HG02642 (cell line): ENCODE measurements at regions not wholly inside any gene's neighbourhood (a gene's known extent, or its start where the extent isn't known, plus 50 kb on each side); places are given as distances from the start of the nearest gene placed in this dataset.

Experiments
- ATAC-seq: cut with Tn5 transposase; IDR thresholded peaks from one replicate; pipeline ENCODE4 v1.9.1; 2021; ENCODE audit warnings: mild to moderate bottlenecking; ENCODE audit not compliant: unreplicated experiment, poor library complexity

GRCh38 chr1:36613721-36614120 is 131.0 kb upstream of the CSF3R start:
- no peak for ATAC-seq

- no peak for ATAC-seq
Observed at GRCh38 chr1:36612881-36613280, 130.2 kb upstream of the CSF3R start.

GRCh38 chr1:36612121-36612520 is 129.4 kb upstream of the CSF3R start:
- ATAC-seq = no peak

DNA sequence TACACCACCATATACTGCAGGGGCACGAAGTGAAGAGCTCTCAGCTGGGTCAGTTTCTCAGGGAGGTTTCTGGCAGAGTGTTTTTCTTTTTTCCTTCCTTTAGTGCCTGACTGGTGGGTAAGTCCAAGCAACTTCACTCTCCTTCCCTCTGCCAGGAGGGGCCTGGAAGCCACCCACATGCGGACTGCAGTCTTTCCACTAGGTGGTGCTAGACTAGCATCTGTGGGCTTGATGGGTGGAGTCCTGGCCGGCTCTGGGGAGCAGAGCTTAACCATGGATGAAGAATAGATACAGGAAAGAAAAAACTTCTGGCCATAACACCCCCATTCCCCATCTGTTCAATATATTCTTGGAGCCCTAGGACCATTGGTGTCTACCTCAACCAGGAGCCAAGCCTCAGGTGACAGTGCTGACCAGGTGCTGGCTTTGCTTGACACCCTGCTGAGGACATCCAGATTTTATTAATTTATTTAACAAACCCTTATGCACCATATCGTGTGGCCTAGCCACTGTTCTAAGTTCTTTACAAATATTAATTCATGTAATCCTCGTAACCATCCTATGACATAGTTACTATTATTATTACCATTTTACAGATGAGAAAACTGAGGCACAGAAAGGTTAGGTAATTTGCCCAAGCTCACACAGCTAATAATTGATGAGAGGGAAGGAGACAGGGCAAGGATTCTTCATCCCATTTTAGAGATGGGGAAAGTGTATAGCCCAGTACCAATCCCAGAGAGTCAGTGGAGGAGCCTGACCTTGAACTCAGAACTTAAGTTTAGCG is 126.7 kb upstream of the CSF3R start:
- no peak for ATAC-seq

DNA sequence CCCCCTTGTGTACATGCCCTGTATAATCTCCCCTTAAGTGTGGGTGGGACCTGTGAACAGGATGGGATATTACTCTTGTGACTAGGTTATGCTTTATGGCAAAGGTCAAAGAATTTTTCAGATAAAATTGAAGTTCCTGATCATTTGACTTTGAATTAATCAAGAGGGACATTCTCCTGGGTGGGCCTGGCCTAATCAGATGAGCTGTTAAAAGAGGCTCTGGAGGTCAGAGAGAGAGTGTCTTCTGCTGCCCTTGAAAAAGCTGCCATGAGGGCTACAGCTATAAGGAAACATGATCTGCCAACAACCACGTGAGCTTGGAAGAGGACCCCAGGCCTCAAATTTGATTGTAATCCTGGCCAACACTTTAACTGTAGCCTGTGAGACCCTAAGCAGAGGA is 125.6 kb upstream of the CSF3R start:
- ATAC-seq = no peak

GRCh38 chr1:36607263-36607651 is 124.5 kb upstream of the CSF3R start:
- ATAC-seq = no peak

GRCh38 chr1:36606641-36607262 is 124.0 kb upstream of the CSF3R start:
- ATAC-seq = no peak

DNA sequence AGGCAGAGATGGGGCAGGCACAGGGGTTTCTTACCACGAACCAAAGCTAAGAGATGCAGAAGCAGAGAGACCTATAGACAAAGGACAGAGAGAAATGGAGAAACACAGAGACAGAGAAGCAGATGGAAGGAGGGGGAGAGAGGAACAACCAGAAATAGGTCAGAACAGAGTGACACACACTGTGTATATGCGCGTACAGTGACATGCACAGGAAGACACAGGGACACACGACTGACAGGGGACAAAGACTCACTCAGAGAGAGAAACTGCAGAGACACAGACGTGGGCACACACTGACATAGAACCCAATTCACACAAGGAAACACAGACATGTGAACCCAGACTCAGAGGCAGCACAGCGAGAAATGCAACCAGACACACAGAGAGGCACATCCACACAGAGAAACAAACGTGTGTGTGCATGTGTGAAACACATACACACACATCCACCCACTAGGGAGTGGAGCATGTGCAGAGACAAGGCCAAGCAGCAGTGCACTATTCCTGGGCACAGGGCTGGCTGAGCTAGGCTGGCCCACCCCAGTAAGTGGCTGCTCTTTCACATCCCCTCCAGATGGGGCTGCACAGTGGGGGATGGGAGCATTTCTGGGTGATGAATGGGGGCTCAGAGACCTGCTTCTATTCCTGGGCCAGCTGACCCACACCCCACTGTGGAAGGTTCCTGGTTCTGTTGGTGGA is 123.4 kb upstream of the CSF3R start:
- ATAC-seq = no peak

GRCh38 chr1:36603461-36603860 is 120.7 kb upstream of the CSF3R start:
- ATAC-seq = no peak

DNA sequence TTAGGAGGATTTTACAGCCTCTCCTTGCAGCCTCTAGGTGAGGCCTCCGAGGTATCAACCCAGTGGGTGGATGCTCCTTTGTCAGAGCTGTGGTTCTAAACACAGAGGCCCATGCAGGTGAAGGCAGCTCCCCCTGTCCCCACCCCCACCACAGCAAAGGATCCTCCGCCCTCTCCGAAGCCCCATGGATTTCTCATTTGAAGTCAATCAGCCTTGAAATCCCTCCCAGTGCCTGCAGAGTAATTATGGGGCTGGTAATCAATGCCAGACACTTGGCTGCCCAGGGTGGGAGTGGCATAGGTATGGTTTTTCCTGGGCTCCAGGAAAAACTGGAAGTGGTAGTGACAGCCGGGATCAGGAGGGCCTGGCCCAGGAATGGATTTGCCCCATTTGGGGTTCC is 119.5 kb upstream of the CSF3R start:
- ATAC-seq = no peak

DNA sequence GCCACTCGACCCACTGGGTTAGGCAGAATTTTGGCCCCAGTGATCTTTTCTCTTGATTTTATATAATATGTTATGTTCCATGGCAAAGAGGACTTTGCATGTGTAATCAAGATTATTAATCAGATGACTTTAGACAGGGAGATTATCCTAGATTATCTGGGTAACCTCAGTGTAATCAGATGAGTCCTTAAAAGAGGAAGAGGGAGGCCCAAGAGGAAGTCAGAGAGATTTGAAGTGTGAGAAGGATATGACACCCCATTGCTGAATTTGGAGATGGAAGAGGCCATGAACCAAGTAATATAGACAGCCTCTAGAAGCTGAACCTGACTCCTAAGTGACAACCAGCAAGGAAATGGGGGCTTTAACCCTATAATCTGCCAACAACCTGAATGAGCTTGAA is 117.1 kb upstream of the CSF3R start:
- no peak for ATAC-seq

- no peak for ATAC-seq
Observed at GRCh38 chr1:36597514-36597913, 114.8 kb upstream of the CSF3R start.

GRCh38 chr1:36595921-36596320 is 113.2 kb upstream of the CSF3R start:
- ATAC-seq = no peak

DNA sequence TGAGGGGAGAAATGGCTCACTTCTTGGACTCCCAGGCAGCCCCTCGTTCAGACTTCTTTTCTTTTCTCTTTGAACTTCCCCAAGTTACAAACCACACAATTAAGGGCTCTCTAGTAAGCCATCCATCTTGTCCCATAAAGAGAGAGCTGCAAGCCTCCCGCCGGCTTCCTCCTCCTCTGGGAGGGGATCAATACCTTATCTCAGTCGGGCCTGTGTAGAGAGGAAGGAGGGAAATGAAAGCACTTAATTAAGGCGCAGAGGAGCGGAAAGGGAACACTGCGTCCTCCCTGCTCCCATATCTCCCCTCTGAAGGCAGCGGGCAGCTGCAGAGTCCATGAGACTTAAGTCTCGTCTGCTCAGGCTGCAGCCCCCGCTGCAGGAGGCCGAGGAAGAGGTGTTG is 112.6 kb upstream of the CSF3R start:
- ATAC-seq = no peak

DNA sequence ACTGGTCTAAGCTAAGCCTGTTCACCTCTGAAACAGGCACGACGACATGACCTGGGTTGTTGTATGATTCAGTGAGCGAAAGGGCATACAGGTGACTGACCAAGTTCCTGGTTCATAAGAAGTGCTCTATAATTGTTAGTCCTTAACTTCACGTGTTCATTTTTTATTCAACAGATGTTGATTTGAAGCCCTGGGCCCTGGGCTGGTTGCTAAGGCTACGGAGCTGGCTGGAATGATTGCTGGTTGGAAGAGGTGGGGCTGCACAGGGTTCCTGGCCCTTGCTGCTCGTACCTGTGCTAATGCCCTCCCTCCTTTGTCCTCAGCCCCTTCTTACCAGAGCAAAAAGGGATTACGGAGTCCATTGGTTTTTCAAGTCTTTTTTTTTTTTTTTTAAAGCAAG is 111.3 kb upstream of the CSF3R start:
- ATAC-seq = no peak

DNA sequence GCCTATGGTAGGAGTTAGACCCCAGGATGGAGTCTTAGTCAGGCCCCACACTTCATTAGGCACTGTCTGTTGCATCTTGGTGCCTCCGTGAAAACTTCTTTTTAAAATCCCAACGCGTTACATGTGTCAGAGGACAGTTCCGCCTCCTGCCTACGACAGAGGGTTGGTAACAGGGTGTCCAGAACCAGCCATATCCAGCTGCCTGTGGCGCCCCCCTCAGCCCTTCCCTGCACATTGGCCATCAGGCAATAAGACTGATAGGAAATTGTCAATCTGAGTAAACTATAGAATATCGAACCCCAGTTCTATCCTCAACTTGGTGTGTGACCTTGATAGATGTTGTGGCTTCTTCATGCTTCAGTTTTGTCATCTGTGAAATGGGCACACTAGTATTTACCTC is 108.6 kb upstream of the CSF3R start:
- no peak for ATAC-seq

- no peak for ATAC-seq
Observed at GRCh38 chr1:36590771-36591170, 108.1 kb upstream of the CSF3R start.

DNA sequence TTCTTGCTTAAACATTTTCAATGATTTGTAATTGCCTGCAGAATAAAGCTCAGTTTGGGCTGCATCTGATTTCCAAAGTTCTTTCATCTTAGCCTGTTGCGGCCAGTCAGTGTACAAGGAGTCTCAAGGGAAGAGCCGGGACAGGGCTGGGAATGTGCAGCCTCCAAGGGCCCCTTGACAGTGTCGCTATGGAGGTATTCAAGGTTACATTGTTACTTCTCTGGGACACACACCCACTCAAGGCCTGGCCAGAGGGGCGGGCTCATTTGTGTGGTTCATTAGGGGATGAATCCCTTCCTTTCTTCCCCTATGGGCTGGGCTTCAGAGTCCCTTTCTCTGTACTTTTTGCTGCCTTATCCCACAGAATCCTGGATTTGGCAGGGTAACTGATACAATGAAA is 107.6 kb upstream of the CSF3R start:
- no peak for ATAC-seq

- ATAC-seq = no peak
Observed at GRCh38 chr1:36588972-36589371, 106.3 kb upstream of the CSF3R start.

- no peak for ATAC-seq
Observed at GRCh38 chr1:36585569-36586548, 103.1 kb upstream of the CSF3R start.
